Cerebellar cortex (tissue), 1 donor: ENCODE measurements at regions not wholly inside any gene's neighbourhood (a gene's known extent, or its start where the extent isn't known, plus 50 kb on each side); places are given as distances from the start of the nearest gene placed in this dataset.
"Not testable (repeated sequence)": the region's sequence is repeated elsewhere in the genome, so short reads cannot be mapped to it uniquely, and the experiment has no call there.

ENCODE experiments used
- DNase-seq: peaks from one replicate; pipeline ENCODE4 v3.0.0-alpha.2; 2015; ENCODE audit warnings: low spot score

GRCh38 chr5:125950012-125950615, 473.1 kb upstream of the GRAMD2B start:
- no peak for DNase-seq

DNA sequence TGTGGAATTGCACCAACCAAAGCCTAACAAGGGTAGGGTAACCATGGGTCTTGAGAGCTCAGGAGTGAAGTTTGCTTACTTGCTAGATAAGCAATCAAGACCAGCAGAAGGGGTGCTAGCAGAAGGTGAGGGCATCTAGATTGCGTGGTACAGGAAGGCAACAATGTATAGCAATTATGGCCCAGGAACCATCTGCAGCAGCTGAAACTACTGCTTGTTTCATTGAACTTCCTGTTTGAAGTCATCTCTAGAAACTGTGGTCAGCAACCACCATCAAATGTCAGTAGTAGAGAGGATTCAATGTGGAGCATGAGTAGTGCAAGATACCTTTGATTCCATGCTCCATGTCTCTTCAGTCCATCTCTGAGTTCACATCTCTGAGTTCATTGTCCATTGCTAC, 462.1 kb upstream of the GRAMD2B start:
- no peak for DNase-seq

DNA sequence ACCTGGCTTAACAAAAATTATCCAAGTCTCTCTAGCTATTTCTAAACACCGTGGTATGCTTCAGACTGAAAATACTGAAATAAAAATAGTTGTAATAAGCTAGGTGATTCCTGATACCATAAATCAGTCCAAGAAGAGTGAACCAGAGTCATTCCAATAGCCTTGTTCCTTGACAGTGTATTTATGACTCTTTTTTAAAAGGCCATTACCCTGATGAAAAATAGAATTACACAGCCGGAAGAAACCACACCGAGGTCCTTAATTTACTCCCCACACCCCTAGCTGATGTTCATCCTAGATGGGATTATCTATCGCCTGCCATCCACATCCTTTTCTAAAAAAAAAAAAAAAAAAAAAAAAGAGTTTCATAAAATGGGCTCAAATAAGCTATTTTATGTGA, 457.6 kb upstream of the GRAMD2B start:
- no peak for DNase-seq

- DNase-seq: no peak
Observed at GRCh38 chr5:125967576-125967975, 455.6 kb upstream of the GRAMD2B start.

GRCh38 chr5:125969011-125969813, 454.0 kb upstream of the GRAMD2B start:
- no peak for DNase-seq

- DNase-seq: no peak
Observed at GRCh38 chr5:125969814-125970171, 453.4 kb upstream of the GRAMD2B start.

DNA sequence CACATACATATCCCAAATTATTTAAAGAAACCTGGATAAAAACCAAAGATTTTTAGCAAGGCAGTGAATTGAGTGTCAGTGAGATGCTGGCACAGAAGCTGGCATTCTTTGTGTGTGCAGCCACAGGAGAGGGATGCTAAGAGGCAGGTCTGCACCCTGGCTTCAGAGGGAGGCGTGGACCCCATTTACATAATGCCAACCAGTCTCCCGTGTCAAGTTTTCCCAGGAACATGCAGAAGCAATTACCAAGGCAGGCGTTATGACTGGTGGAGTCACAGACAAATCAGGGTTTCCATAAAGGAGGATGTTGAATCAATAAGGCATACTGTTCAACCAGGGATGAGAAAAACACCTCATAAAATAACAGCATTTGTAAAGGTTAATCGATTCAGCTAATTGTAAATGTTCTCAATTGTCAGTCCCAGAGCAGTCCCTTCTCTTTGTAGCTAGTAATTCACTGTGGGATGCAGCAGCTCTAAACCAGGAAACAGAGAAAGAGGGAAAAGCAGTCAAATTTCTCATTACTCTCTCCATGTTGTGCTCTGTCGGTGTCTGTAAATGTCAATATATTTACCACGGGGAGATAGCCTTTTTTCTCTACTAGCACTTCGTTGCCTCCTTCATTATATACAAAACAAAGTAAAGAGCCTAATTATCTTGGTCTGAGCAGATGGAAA, 452.4 kb upstream of the GRAMD2B start:
- no peak for DNase-seq

DNA sequence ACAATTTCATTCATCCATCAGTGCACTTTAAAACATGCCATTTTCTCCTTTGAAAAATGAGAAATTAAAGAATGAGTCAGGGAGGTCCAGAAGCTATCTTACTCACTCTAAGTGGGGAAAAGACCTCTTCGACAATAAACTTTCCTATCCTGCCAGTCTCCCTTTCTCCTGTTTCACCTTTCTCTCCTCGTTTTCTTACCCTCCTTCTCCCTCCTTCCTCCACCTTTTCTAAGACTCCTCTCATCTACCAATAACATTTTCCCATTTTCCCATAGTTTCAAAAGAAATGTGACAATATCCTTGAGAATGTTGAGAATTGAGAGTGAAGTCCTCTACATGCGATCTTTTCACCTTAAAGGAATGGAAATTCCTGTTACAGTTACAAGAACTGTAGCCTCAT, 450.5 kb upstream of the GRAMD2B start:
- DNase-seq: no peak

DNA sequence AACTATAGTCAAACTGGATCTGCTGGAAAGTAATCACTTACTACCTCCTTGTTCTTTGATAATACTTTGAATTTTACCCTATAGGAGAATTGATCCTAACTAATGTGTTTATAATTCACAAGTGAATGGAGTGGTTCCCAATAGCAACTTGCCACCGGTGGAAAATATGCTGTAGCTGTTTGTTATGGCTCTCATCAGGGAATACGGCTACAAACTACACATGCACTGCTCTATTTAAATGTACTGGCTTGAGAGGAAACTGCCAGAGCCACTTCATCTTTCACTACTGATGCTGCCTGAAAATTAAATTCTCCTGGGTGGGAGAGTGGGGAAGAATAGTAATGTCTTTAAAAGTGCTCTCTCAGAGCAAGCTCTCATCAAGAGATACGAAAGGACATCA, 448.5 kb upstream of the GRAMD2B start:
- DNase-seq: no peak

GRCh38 chr5:125976421-125977000, 446.7 kb upstream of the GRAMD2B start:
- DNase-seq: no peak

DNA sequence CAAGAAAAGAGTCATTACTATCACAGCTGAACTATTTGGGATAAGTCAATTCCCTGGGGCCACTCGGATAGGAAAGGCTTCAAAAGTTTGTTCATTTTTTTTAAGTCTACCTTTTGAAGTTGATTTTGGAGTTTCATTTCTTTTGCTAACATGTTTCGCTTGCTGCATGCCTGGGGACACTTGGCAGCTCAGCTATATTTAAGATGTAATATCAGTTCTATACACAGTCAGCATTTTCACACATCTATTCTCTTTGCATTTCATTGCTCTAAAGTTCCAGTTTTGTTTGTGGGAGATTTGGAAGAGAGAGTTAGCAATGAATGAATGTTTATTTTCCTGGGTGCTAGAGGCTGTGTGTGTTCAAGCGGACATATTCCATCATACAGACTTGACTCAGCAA, 445.2 kb upstream of the GRAMD2B start:
- no peak for DNase-seq

DNA sequence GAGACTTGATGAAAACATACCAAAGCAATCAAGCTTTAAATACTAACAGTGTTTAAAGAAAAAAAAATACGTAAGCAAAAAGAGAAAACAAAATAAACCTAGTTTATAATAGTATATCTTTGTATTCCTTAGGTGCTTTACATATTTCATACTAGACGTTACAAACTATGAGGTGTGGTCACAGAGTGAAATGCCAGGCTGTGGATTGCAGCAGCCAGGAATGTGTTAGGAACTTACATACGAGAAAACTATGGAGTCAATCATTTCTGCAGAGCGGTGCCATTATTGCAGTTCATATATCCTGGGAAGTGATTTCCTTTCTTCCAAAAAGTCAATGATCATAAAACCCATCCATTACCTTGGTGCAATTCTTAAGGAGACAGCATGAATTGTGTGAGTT, 443.6 kb upstream of the GRAMD2B start:
- DNase-seq: no peak

DNA sequence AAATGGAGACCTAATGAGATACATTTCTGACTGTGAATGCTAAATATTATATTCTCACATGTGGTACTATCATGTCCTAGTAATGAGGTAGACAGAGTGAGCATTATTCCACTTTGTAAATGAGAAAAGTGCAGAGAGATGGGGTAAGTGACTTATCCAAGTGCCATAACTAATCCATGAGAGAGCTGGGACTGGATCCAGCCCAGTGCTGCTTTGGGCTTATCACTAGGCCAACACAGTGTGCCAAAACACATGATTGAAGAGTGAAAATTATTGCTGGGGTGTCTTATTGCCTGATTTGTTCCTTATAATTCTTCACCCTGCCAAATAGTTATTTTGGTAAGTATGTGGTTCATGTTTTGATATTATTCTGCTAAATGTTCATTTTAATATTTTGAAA, 442.2 kb upstream of the GRAMD2B start:
- no peak for DNase-seq

- DNase-seq: no peak
Observed at GRCh38 chr5:125987677-125988255, 435.4 kb upstream of the GRAMD2B start.

- no peak for DNase-seq
Observed at GRCh38 chr5:125992050-125992449, 431.2 kb upstream of the GRAMD2B start.

GRCh38 chr5:125999271-126000030, 423.8 kb upstream of the GRAMD2B start:
- not testable (repeated sequence) for DNase-seq

DNA sequence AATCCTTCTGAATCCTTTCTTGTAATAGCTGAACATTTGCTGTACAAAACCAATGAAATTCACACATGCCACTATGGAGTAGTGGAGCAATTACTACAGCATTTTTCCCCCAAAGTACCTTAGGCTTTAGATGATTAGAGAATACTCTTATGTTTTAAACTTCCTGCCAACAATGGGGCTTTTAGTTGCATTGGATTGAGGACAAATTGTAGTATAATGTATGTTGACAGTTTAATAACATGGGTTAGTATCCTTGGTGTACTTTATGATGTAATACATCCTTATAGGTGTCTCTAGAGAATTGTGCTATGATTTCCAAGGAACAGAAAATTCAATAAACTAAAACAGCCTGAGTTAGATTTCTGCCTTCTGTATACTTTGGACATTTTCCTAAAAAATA, 422.7 kb upstream of the GRAMD2B start:
- no peak for DNase-seq

DNA sequence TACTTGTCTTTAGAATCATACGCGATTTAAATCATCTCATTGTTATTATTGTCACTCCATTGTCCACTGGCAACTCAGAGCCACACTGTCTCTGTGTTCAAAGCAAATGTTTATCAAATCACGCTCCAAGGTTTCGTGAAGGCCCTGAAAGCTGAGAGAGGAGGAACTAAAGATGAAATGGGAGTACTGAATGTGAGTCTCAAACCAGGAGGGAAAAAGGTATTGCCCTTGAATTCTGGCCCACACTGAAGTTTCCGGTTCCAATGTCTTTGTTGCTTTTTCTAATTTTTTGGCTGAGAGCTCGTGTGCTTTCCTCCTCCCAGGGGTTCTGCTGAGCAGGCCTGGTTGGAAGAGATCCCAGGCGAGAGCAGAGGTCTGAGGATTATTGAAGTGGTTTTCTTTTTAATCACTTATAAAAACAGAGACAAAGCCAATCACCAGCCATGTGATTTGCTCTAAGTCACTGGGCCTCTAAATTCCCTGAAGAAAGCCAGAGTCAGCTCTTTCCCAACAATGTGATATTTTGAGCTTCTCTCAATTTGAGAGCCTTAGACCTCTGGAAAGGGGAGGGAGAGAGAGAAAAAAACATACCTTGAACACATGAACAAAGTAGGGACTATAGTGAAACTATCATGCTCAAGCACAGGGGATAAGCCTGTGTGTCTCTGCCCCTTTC, 420.8 kb upstream of the GRAMD2B start:
- peak; percentile 83 for DNase-seq

DNA sequence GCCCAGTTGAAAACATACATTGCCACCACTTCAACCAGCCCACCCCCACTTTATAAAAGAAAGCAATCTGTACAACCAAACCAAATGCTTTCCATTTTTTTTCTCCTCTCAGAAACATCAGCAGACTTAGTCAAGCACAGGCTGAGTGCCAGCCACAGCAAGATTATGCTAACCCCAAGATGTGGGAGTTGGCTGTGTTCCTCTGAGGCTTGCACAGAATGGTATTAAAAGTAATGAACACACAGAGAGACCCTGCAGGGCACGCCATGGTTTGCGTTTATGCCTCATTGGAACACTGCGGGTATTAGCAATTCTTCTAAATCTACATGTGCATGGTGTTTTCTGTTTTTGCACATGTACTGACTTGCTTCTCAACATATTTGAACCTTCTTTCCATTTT, 419.9 kb upstream of the GRAMD2B start:
- DNase-seq: peak; percentile 32

DNA sequence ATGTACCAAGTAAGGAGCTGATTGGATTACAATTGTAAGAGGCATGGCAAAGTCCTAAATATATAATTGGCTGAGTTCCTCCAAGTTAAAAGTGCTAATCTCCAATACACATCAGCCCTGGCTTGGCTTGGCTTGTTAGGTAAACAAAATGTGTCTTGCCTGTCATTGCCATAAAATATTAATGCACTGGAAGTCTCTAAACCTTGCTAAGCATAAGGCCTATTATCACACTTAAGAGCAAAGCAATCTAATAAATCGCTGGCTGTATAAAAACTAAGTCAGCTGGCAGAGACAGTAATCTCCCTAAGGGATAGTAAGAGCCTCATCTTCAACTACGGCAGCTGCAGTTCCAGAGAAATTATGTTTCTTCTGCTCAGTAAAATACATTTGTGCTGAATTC, 418.6 kb upstream of the GRAMD2B start:
- DNase-seq: no peak

GRCh38 chr5:126007841-126008240, 415.4 kb upstream of the GRAMD2B start:
- DNase-seq: no peak
